ENCODE measurements at regions not wholly inside any gene's neighbourhood (a gene's known extent, or its start where the extent isn't known, plus 50 kb on each side); places are given as distances from the start of the nearest gene placed in this dataset.

- no peak for TF ChIP-seq ZNF274 (IDR thresholded peaks at IDR 0.05; ENCODE audit: low read depth, low read length)
- TF ChIP-seq YY1 (IDR thresholded peaks at IDR 0.05; ENCODE audit: insufficient read depth, insufficient read length) = no peak
- no peak for TF ChIP-seq SUZ12 (IDR thresholded peaks at IDR 0.05; ENCODE audit: extremely low read depth, insufficient read depth, insufficient read length)
- H3K9ac ChIP-seq (ENCODE audit: insufficient read length, low read depth) = no peak overlapping the region
- no peaks in the 10 kb centered on the region for H3K36me3 ChIP-seq (ENCODE audit: insufficient read depth, insufficient read length, low read length)
- H3K4me3 ChIP-seq (ENCODE audit: insufficient read length, low read depth) = no peak overlapping the region
- H3K9me3 ChIP-seq (ENCODE audit: insufficient read depth, low read length) = no peaks in the 10 kb centered on the region
- no peaks in the 10 kb centered on the region for H3K27me3 ChIP-seq (ENCODE audit: insufficient read depth, insufficient read length)
- no peaks in the 10 kb centered on the region for H3K4me1 ChIP-seq (ENCODE audit: insufficient read depth, insufficient read length)
- no peak for DNase-seq (ENCODE audit: low read depth, low spot score)
Observed at GRCh38 chr15:95368755-95369601, 961.5 kb upstream of the NR2F2 start.

GRCh38 chr15:95370291-95370690 is 960.2 kb upstream of the NR2F2 start:
- no peaks in the 10 kb centered on the region for H3K4me1 ChIP-seq (ENCODE audit: insufficient read depth, insufficient read length)
- H3K9me3 ChIP-seq (ENCODE audit: insufficient read depth, low read length) = no peaks in the 10 kb centered on the region
- H3K9ac ChIP-seq (ENCODE audit: insufficient read length, low read depth) = no peak overlapping the region
- TF ChIP-seq YY1 (IDR thresholded peaks at IDR 0.05; ENCODE audit: insufficient read depth, insufficient read length) = no peak
- TF ChIP-seq ZNF274 (IDR thresholded peaks at IDR 0.05; ENCODE audit: low read depth, low read length) = no peak
- no peak for TF ChIP-seq SUZ12 (IDR thresholded peaks at IDR 0.05; ENCODE audit: extremely low read depth, insufficient read depth, insufficient read length)
- DNase-seq (ENCODE audit: low read depth, low spot score) = no peak
- no peaks in the 10 kb centered on the region for H3K27me3 ChIP-seq (ENCODE audit: insufficient read depth, insufficient read length)
- no peaks in the 10 kb centered on the region for H3K36me3 ChIP-seq (ENCODE audit: insufficient read depth, insufficient read length, low read length)
- H3K4me3 ChIP-seq (ENCODE audit: insufficient read length, low read depth) = no peak overlapping the region

- no peaks in the 10 kb centered on the region for H3K27me3 ChIP-seq (ENCODE audit: insufficient read depth, insufficient read length)
- no peaks in the 10 kb centered on the region for H3K36me3 ChIP-seq (ENCODE audit: insufficient read depth, insufficient read length, low read length)
- H3K4me3 ChIP-seq (ENCODE audit: insufficient read length, low read depth) = no peak overlapping the region
- H3K4me1 ChIP-seq (ENCODE audit: insufficient read depth, insufficient read length) = no peaks in the 10 kb centered on the region
- no peak overlapping the region for H3K9ac ChIP-seq (ENCODE audit: insufficient read length, low read depth)
- no peak for TF ChIP-seq YY1 (IDR thresholded peaks at IDR 0.05; ENCODE audit: insufficient read depth, insufficient read length)
- TF ChIP-seq ZNF274 (IDR thresholded peaks at IDR 0.05; ENCODE audit: low read depth, low read length) = no peak
- no peak for TF ChIP-seq SUZ12 (IDR thresholded peaks at IDR 0.05; ENCODE audit: extremely low read depth, insufficient read depth, insufficient read length)
- no peak for DNase-seq (ENCODE audit: low read depth, low spot score)
- H3K9me3 ChIP-seq (ENCODE audit: insufficient read depth, low read length) = no peaks in the 10 kb centered on the region
Observed at GRCh38 chr15:95371664-95372063, 958.8 kb upstream of the NR2F2 start.

GRCh38 chr15:95375281-95375680 is 955.2 kb upstream of the NR2F2 start:
- H3K36me3 ChIP-seq (ENCODE audit: insufficient read depth, insufficient read length, low read length) = no peaks in the 10 kb centered on the region
- H3K9ac ChIP-seq (ENCODE audit: insufficient read length, low read depth) = no peak overlapping the region
- DNase-seq (ENCODE audit: low read depth, low spot score) = no peak
- no peak for TF ChIP-seq YY1 (IDR thresholded peaks at IDR 0.05; ENCODE audit: insufficient read depth, insufficient read length)
- no peak for TF ChIP-seq ZNF274 (IDR thresholded peaks at IDR 0.05; ENCODE audit: low read depth, low read length)
- TF ChIP-seq SUZ12 (IDR thresholded peaks at IDR 0.05; ENCODE audit: extremely low read depth, insufficient read depth, insufficient read length) = no peak
- H3K4me3 ChIP-seq (ENCODE audit: insufficient read length, low read depth) = no peak overlapping the region
- no peaks in the 10 kb centered on the region for H3K4me1 ChIP-seq (ENCODE audit: insufficient read depth, insufficient read length)
- H3K27me3 ChIP-seq (ENCODE audit: insufficient read depth, insufficient read length) = no peaks in the 10 kb centered on the region
- H3K9me3 ChIP-seq (ENCODE audit: insufficient read depth, low read length) = no peaks in the 10 kb centered on the region

- H3K9ac ChIP-seq (ENCODE audit: insufficient read length, low read depth) = no peak overlapping the region
Observed at GRCh38 chr15:95377258-95377852, 953.1 kb upstream of the NR2F2 start.

GRCh38 chr15:95394186-95395067 is 936.1 kb upstream of the NR2F2 start:
- no peak for TF ChIP-seq YY1 (IDR thresholded peaks at IDR 0.05; ENCODE audit: insufficient read depth, insufficient read length)
- no peak for TF ChIP-seq ZNF274 (IDR thresholded peaks at IDR 0.05; ENCODE audit: low read depth, low read length)
- TF ChIP-seq SUZ12 (IDR thresholded peaks at IDR 0.05; ENCODE audit: extremely low read depth, insufficient read depth, insufficient read length) = no peak
- no peaks in the 10 kb centered on the region for H3K9me3 ChIP-seq (ENCODE audit: insufficient read depth, low read length)
- no peaks in the 10 kb centered on the region for H3K27me3 ChIP-seq (ENCODE audit: insufficient read depth, insufficient read length)
- H3K9ac ChIP-seq (ENCODE audit: insufficient read length, low read depth) = no peak overlapping the region
- H3K4me3 ChIP-seq (ENCODE audit: insufficient read length, low read depth) = no peak overlapping the region
- no peaks in the 10 kb centered on the region for H3K4me1 ChIP-seq (ENCODE audit: insufficient read depth, insufficient read length)
- DNase-seq (ENCODE audit: low read depth, low spot score) = no peak
- no peaks in the 10 kb centered on the region for H3K36me3 ChIP-seq (ENCODE audit: insufficient read depth, insufficient read length, low read length)

More at GRCh38 chr15:95377258-95377852, 953.1 kb upstream of the NR2F2 start:
- DNase-seq (ENCODE audit: low read depth, low spot score) = no peak
- no peaks in the 10 kb centered on the region for H3K9me3 ChIP-seq (ENCODE audit: insufficient read depth, low read length)
- no peaks in the 10 kb centered on the region for H3K36me3 ChIP-seq (ENCODE audit: insufficient read depth, insufficient read length, low read length)
- H3K4me1 ChIP-seq (ENCODE audit: insufficient read depth, insufficient read length) = no peaks in the 10 kb centered on the region
- H3K4me3 ChIP-seq (ENCODE audit: insufficient read length, low read depth) = no peak overlapping the region
- TF ChIP-seq ZNF274 (IDR thresholded peaks at IDR 0.05; ENCODE audit: low read depth, low read length) = no peak
- no peak for TF ChIP-seq SUZ12 (IDR thresholded peaks at IDR 0.05; ENCODE audit: extremely low read depth, insufficient read depth, insufficient read length)
- no peak for TF ChIP-seq YY1 (IDR thresholded peaks at IDR 0.05; ENCODE audit: insufficient read depth, insufficient read length)
- H3K27me3 ChIP-seq (ENCODE audit: insufficient read depth, insufficient read length) = no peaks in the 10 kb centered on the region
